ENCODE measurements at regions not wholly inside any gene's neighbourhood (a gene's known extent, or its start where the extent isn't known, plus 50 kb on each side); places are given as distances from the start of the nearest gene placed in this dataset.
"Not testable (repeated sequence)": the region's sequence is repeated elsewhere in the genome, so short reads cannot be mapped to it uniquely, and the experiment has no call there.

DNA sequence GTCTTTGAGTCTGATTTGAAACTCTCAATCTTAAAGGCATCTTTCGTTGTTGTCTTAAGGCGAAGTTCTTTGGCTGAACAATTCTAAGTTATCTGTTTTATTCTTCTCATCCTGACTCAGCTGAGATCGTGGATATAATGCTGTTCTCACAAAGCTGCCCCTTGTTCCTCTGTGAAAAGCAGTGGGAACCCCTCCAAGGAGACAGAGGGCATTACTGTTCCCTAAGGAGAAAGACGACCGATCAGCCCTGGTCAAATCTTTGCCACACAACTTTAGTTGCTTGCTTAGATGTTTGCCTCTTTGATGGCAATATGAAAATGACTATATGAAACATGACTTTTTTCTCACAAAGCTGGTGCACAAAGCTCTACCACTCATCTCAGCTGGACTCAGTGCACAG lies 1016.7 kb downstream of the REEP3 start:
- Mint-ChIP-seq H3K4me1 (no peaks in the 10 kb centered on the region), H3K27ac (no peak overlapping the region), H3K27me3 (no peaks in the 10 kb centered on the region), H3K36me3 (ENCODE audit: low read depth) (no peaks in the 10 kb centered on the region), H3K9me3 (no peaks in the 10 kb centered on the region), H3K4me3 (no peak overlapping the region)
- POLR2A ChIA-PET = no interaction called here
- CTCF ChIA-PET = no interaction called here
- no peak for DNase-seq

- ChIA-PET CTCF (no interaction called here), POLR2A (no interaction called here)
- Mint-ChIP-seq H3K9me3 (no peaks in the 10 kb centered on the region), H3K27ac (no peak overlapping the region), H3K36me3 (ENCODE audit: low read depth) (no peaks in the 10 kb centered on the region), H3K4me3 (no peak overlapping the region), H3K27me3 (no peaks in the 10 kb centered on the region), H3K4me1 (no peaks in the 10 kb centered on the region)
- DNase-seq = no peak
Measured at GRCh38 chr10:64546073-64546472, 1024.9 kb downstream of the REEP3 start.

DNA sequence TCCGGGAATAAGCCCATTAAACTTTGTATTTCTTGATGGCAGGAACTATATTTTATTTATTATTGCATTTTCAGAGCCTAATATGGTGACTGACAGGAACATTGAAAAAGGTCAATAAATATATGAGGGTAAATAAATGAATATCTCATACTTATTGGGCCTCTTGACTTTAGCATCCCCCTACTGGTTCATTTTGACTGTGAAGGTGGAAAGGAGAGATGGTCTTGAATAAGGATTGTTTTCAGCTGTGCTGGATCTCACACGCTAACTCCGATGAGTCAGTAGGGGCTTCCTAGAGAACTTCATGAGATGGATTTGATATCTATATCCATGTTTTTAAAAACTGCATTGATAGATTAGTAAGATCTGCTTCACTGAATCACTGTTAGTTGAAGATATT lies 1026.0 kb downstream of the REEP3 start:
- CTCF ChIA-PET = no interaction called here
- H3K27me3 Mint-ChIP-seq = no peaks in the 10 kb centered on the region
- DNase-seq = no peak
- no peaks in the 10 kb centered on the region for H3K4me1 Mint-ChIP-seq
- H3K4me3 Mint-ChIP-seq = no peak overlapping the region
- no peaks in the 10 kb centered on the region for H3K9me3 Mint-ChIP-seq
- H3K27ac Mint-ChIP-seq = no peak overlapping the region
- no peaks in the 10 kb centered on the region for H3K36me3 Mint-ChIP-seq (ENCODE audit: low read depth)
- POLR2A ChIA-PET = no interaction called here

GRCh38 chr10:64555666-64556065 lies 1034.5 kb downstream of the REEP3 start:
- Mint-ChIP-seq H3K27me3 (no peaks in the 10 kb centered on the region), H3K36me3 (ENCODE audit: low read depth) (no peaks in the 10 kb centered on the region), H3K9me3 (no peaks in the 10 kb centered on the region), H3K27ac (no peak overlapping the region), H3K4me1 (no peaks in the 10 kb centered on the region), H3K4me3 (no peak overlapping the region)
- POLR2A ChIA-PET = no interaction called here
- DNase-seq = no peak
- CTCF ChIA-PET = no interaction called here

GRCh38 chr10:64558094-64558835 lies 1037.1 kb downstream of the REEP3 start:
- CTCF ChIA-PET = no interaction called here
- Mint-ChIP-seq H3K9me3 (peaks cover 8% of the 10 kb centered on the region), H3K4me3 (no peak overlapping the region), H3K27ac (no peak overlapping the region), H3K27me3 (no peaks in the 10 kb centered on the region), H3K36me3 (ENCODE audit: low read depth) (no peaks in the 10 kb centered on the region), H3K4me1 (no peaks in the 10 kb centered on the region)
- POLR2A ChIA-PET = no interaction called here
- no peak for DNase-seq

GRCh38 chr10:64571056-64571455 lies 1049.9 kb downstream of the REEP3 start:
- Mint-ChIP-seq H3K4me3 (no peak overlapping the region), H3K36me3 (ENCODE audit: low read depth) (no peaks in the 10 kb centered on the region), H3K4me1 (no peaks in the 10 kb centered on the region), H3K27me3 (no peaks in the 10 kb centered on the region), H3K9me3 (peaks cover 8% of the 10 kb centered on the region), H3K27ac (no peak overlapping the region)
- CTCF ChIA-PET = interaction anchor here (0.8 kb wide), 1 partner anchor 11 kb away, joined by 3 read pairs; no protein-coding TSS in a partner anchor
- DNase-seq = no peak
- POLR2A ChIA-PET = no interaction called here

- no peak overlapping the region for H3K4me3 Mint-ChIP-seq
- peaks cover 6% of the 10 kb centered on the region for H3K9me3 Mint-ChIP-seq
- no peaks in the 10 kb centered on the region for H3K27me3 Mint-ChIP-seq
- no peaks in the 10 kb centered on the region for H3K4me1 Mint-ChIP-seq
- no peaks in the 10 kb centered on the region for H3K36me3 Mint-ChIP-seq (ENCODE audit: low read depth)
- no peak overlapping the region for H3K27ac Mint-ChIP-seq
- CTCF ChIA-PET = no interaction called here
- POLR2A ChIA-PET = no interaction called here
- DNase-seq = no peak
Measured at GRCh38 chr10:64573623-64574325, 1052.6 kb downstream of the REEP3 start.

DNA sequence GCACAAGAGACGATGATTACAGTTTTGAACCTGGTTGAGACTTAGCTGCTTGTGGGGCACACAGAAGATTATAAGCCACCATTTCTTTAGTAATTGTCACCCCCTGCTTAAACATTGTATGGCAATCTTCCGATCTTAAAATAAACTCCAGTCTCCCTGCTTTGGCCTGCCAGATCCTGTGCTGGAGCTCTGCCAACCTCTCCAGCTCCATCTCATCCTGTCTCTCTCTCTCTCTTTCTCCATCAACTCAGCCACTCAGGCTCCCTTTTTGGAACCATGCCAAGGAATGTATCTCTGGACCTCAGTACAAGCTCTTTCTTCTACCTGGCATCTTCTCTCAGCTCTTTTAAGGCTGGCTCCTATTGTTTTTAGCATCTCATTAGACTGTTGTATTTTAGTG lies 1053.2 kb downstream of the REEP3 start:
- Mint-ChIP-seq H3K36me3 (ENCODE audit: low read depth) (no peaks in the 10 kb centered on the region), H3K9me3 (peaks cover 6% of the 10 kb centered on the region), H3K4me3 (no peak overlapping the region), H3K27me3 (no peaks in the 10 kb centered on the region), H3K27ac (no peak overlapping the region), H3K4me1 (no peaks in the 10 kb centered on the region)
- ChIA-PET POLR2A (no interaction called here), CTCF (no interaction called here)
- no peak for DNase-seq

- CTCF ChIA-PET = no interaction called here
- no peaks in the 10 kb centered on the region for H3K4me1 Mint-ChIP-seq
- H3K27me3 Mint-ChIP-seq = no peaks in the 10 kb centered on the region
- no peaks in the 10 kb centered on the region for H3K36me3 Mint-ChIP-seq (ENCODE audit: low read depth)
- no peak overlapping the region for H3K27ac Mint-ChIP-seq
- no peak for DNase-seq
- H3K9me3 Mint-ChIP-seq = peaks cover 6% of the 10 kb centered on the region
- POLR2A ChIA-PET = no interaction called here
- H3K4me3 Mint-ChIP-seq = no peak overlapping the region
Measured at GRCh38 chr10:64576497-64576896, 1055.3 kb downstream of the REEP3 start.

GRCh38 chr10:64578757-64579156 lies 1057.6 kb downstream of the REEP3 start:
- H3K9me3 Mint-ChIP-seq = peaks cover 11% of the 10 kb centered on the region
- CTCF ChIA-PET; POLR2A ChIA-PET; H3K4me3 Mint-ChIP-seq; H3K4me1 Mint-ChIP-seq; H3K27me3 Mint-ChIP-seq; H3K36me3 Mint-ChIP-seq (ENCODE audit: low read depth); DNase-seq; H3K27ac Mint-ChIP-seq: not testable (repeated sequence)

- no peak overlapping the region for H3K27ac Mint-ChIP-seq
- no peaks in the 10 kb centered on the region for H3K36me3 Mint-ChIP-seq (ENCODE audit: low read depth)
- H3K27me3 Mint-ChIP-seq = no peaks in the 10 kb centered on the region
- no peak for DNase-seq
- H3K4me3 Mint-ChIP-seq = no peak overlapping the region
- CTCF ChIA-PET = no interaction called here
- POLR2A ChIA-PET = no interaction called here
- H3K4me1 Mint-ChIP-seq = no peaks in the 10 kb centered on the region
- peaks cover 11% of the 10 kb centered on the region for H3K9me3 Mint-ChIP-seq
Measured at GRCh38 chr10:64586934-64587503, 1065.8 kb downstream of the REEP3 start.

DNA sequence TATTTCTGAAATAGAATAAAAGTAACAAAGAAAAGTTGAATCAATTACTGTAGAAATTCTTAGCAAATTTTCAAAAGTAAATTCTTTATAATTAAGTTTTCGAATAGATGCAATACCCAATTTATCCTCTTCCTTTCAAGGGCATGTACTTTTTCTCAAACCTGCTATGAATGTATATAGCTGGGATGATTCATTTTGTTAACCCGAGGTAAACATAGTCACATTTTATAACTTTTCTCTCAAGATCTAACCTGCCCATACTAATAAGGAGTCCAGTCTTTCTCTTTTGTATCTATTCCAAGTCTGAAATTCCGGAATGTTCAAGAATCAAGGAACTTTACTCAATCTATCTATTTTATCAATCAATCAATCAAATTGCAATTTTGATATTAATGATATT lies 1072.9 kb downstream of the REEP3 start:
- ChIA-PET POLR2A (no interaction called here), CTCF (no interaction called here)
- H3K9me3 Mint-ChIP-seq = peaks cover 2% of the 10 kb centered on the region
- no peak overlapping the region for H3K4me3 Mint-ChIP-seq
- no peaks in the 10 kb centered on the region for H3K36me3 Mint-ChIP-seq (ENCODE audit: low read depth)
- no peaks in the 10 kb centered on the region for H3K4me1 Mint-ChIP-seq
- H3K27me3 Mint-ChIP-seq = no peaks in the 10 kb centered on the region
- H3K27ac Mint-ChIP-seq = no peak overlapping the region
- no peak for DNase-seq

DNA sequence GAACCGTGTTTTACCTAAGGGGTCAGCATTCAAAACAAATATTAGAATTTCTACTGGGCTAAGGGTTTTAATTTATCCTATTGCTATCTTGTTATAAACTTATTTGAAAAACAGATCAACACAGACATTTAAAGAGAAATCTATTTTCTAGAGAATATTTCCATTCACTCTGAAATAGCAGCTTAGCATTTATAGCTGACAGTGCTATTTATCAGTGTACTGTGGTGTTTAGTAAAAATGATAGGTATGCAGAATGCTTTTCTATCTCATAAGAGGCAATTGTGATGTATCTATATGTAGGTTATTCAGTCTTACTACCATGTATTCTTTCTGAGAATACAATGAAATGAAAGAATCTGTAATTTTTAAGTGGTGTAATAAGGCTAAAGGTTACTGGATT lies 1077.4 kb downstream of the REEP3 start:
- H3K36me3 Mint-ChIP-seq (ENCODE audit: low read depth) = no peaks in the 10 kb centered on the region
- H3K4me1 Mint-ChIP-seq = no peaks in the 10 kb centered on the region
- DNase-seq = no peak
- no peaks in the 10 kb centered on the region for H3K27me3 Mint-ChIP-seq
- no peak overlapping the region for H3K27ac Mint-ChIP-seq
- CTCF ChIA-PET = no interaction called here
- no peaks in the 10 kb centered on the region for H3K9me3 Mint-ChIP-seq
- POLR2A ChIA-PET = no interaction called here
- H3K4me3 Mint-ChIP-seq = no peak overlapping the region

DNA sequence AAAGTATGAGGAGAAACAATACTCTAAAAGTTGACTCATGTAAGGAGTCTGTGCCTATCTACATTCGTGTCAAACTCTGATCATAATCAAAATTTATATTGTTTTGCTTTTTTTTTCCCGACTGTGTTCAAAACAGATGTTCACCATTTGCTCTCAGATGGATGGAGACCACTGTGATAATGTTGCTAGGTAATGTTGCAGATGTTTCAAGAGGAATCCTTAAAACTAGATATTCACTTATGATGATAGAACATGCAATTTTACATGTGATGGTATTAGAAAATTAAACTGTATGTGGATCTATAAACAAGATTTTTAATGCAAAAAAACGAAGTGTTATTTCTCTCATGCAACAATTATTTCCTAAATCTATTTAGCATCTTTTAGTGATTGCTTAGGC lies 1080.1 kb downstream of the REEP3 start:
- no peak overlapping the region for H3K4me3 Mint-ChIP-seq
- H3K9me3 Mint-ChIP-seq = peaks cover 4% of the 10 kb centered on the region
- H3K27ac Mint-ChIP-seq = no peak overlapping the region
- POLR2A ChIA-PET = no interaction called here
- CTCF ChIA-PET = no interaction called here
- H3K27me3 Mint-ChIP-seq = no peaks in the 10 kb centered on the region
- H3K36me3 Mint-ChIP-seq (ENCODE audit: low read depth) = no peaks in the 10 kb centered on the region
- DNase-seq = no peak
- no peaks in the 10 kb centered on the region for H3K4me1 Mint-ChIP-seq
